GM19372 (cell line): ENCODE measurements at regions not wholly inside any gene's neighbourhood (a gene's known extent, or its start where the extent isn't known, plus 50 kb on each side); places are given as distances from the start of the nearest gene placed in this dataset.
"Not testable (repeated sequence)": the region's sequence is repeated elsewhere in the genome, so short reads cannot be mapped to it uniquely, and the experiment has no call there.

Experiments
- ATAC-seq: cut with Tn5 transposase; IDR thresholded peaks from one replicate; pipeline ENCODE4 v1.9.1; 2021; ENCODE audit warnings: mild to moderate bottlenecking, low read depth, moderate library complexity; ENCODE audit not compliant: unreplicated experiment

GRCh38 chr17:70677783-70678647 lies 508.7 kb downstream of the KCNJ2 start:
- no peak for ATAC-seq

- no peak for ATAC-seq
These were observed 509.6 kb downstream of the KCNJ2 start for GRCh38 chr17:70678889-70679288.

- no peak for ATAC-seq
These were observed 514.6 kb downstream of the KCNJ2 start for GRCh38 chr17:70683936-70684335.

- no peak for ATAC-seq
These were observed 518.1 kb downstream of the KCNJ2 start for GRCh38 chr17:70687421-70687820.

- ATAC-seq = no peak
These were observed 521.8 kb downstream of the KCNJ2 start for GRCh38 chr17:70691150-70691549.

- no peak for ATAC-seq
These were observed 530.1 kb downstream of the KCNJ2 start for GRCh38 chr17:70699408-70699807.

GRCh38 chr17:70702683-70703255 lies 533.4 kb downstream of the KCNJ2 start:
- ATAC-seq = no peak

GRCh38 chr17:70709596-70709995 lies 540.3 kb downstream of the KCNJ2 start:
- no peak for ATAC-seq

- ATAC-seq = no peak
These were observed 544.4 kb downstream of the KCNJ2 start for GRCh38 chr17:70713694-70714093.

- ATAC-seq = no peak
These were observed 547.2 kb downstream of the KCNJ2 start for GRCh38 chr17:70716551-70716950.

- ATAC-seq = no peak
These were observed 547.7 kb downstream of the KCNJ2 start for GRCh38 chr17:70717042-70717441.

- no peak for ATAC-seq
These were observed 567.1 kb downstream of the KCNJ2 start for GRCh38 chr17:70736375-70736957.

- no peak for ATAC-seq
These were observed 569.7 kb downstream of the KCNJ2 start for GRCh38 chr17:70739065-70739464.

GRCh38 chr17:70746574-70746973 lies 577.2 kb downstream of the KCNJ2 start:
- not testable (repeated sequence) for ATAC-seq

- ATAC-seq = no peak
These were observed 581.7 kb downstream of the KCNJ2 start for GRCh38 chr17:70750983-70751382.

- not testable (repeated sequence) for ATAC-seq
These were observed 583.1 kb downstream of the KCNJ2 start for GRCh38 chr17:70752461-70752860.

- no peak for ATAC-seq
These were observed 583.7 kb downstream of the KCNJ2 start for GRCh38 chr17:70752966-70753467.

- no peak for ATAC-seq
These were observed 593.7 kb downstream of the KCNJ2 start for GRCh38 chr17:70763018-70763417.

GRCh38 chr17:70767102-70767701 lies 597.9 kb downstream of the KCNJ2 start:
- no peak for ATAC-seq

GRCh38 chr17:70769956-70770355 lies 600.6 kb downstream of the KCNJ2 start:
- ATAC-seq = no peak

- ATAC-seq = no peak
These were observed 602.6 kb downstream of the KCNJ2 start for GRCh38 chr17:70771804-70772386.
